Hepatocyte (in vitro differentiated cells): ENCODE measurements at regions not wholly inside any gene's neighbourhood (a gene's known extent, or its start where the extent isn't known, plus 50 kb on each side); places are given as distances from the start of the nearest gene placed in this dataset.

Source experiments
- DNase-seq: peaks from one replicate; pipeline ENCODE4 v3.0.0-alpha.2; 2016; ENCODE audit warnings: low spot score
- H2AFZ ChIP-seq: fragments of 200-600 bp; sonication (generic); 2 replicates; pipeline ENCODE4 v1.6.0; 2016; ENCODE audit warnings: antibody characterized with exemption, mild to moderate bottlenecking
- H3K27ac ChIP-seq: fragments of 200-600 bp; sonication (generic); 2 replicates; pipeline ENCODE4 v1.5.1; 2016; ENCODE audit warnings: mild to moderate bottlenecking
- H3K27me3 ChIP-seq: fragments of 200-600 bp; sonication (generic); 2 replicates; pipeline ENCODE4 v1.6.1; 2016
- H3K36me3 ChIP-seq: fragments of 200-600 bp; sonication (generic); replicated peaks from 2 replicates; pipeline ENCODE4 v1.5.1; 2016; ENCODE audit warnings: low read depth; ENCODE audit not compliant: insufficient read depth
- H3K4me1 ChIP-seq: fragments of 200-600 bp; sonication (generic); 2 replicates; pipeline ENCODE4 v1.5.1; 2016; ENCODE audit warnings: mild to moderate bottlenecking, moderate library complexity; ENCODE audit not compliant: insufficient read depth
- H3K4me2 ChIP-seq: fragments of 200-600 bp; sonication (generic); 2 replicates; pipeline ENCODE4 v1.6.0; 2016
- H3K4me3 ChIP-seq: fragments of 200-600 bp; sonication (generic); 2 replicates; pipeline ENCODE4 v1.5.1; 2016; ENCODE audit warnings: mild to moderate bottlenecking
- H3K79me2 ChIP-seq: fragments of 200-600 bp; sonication (generic); 2 replicates; pipeline ENCODE4 v1.6.0; 2017; ENCODE audit warnings: mild to moderate bottlenecking
- H3K9me2 ChIP-seq: fragments of 200-600 bp; sonication (generic); replicated peaks from 2 replicates; pipeline ENCODE4 v1.6.0; 2017; ENCODE audit warnings: mild to moderate bottlenecking; ENCODE audit not compliant: insufficient read depth
- H3K9me3 ChIP-seq: fragments of 200-600 bp; sonication (generic); 2 replicates; pipeline ENCODE4 v1.5.1; 2016; ENCODE audit warnings: low read depth, mild to moderate bottlenecking
- H4K20me1 ChIP-seq: fragments of 200-600 bp; sonication (generic); 2 replicates; pipeline ENCODE4 v1.6.0; 2016; ENCODE audit warnings: mild to moderate bottlenecking; ENCODE audit not compliant: insufficient read depth, poor library complexity, severe bottlenecking
- EZH2 ChIP-seq: fragments of 200-600 bp; sonication (generic); IDR thresholded peaks from 2 replicates; pipeline ENCODE4 v1.6.1; 2016; ENCODE audit warnings: antibody characterized with exemption, mild to moderate bottlenecking, borderline replicate concordance
- EZH2phosphoT487 ChIP-seq: fragments of 200-600 bp; sonication (generic); IDR thresholded peaks from one replicate; pipeline ENCODE4 v1.6.1; 2018; ENCODE audit warnings: antibody characterized with exemption, mild to moderate bottlenecking, low read depth, moderate library complexity; ENCODE audit not compliant: unreplicated experiment, severe bottlenecking
- WGBS: methylation state at CpG from one replicate; pipeline ENCODE4 v1.1.6; 2016; ENCODE audit warnings: low lambda C conversion rate; ENCODE audit errors: missing lambda C conversion rate; 5-methylcytosine and 5-hydroxymethylcytosine counted together
- TF ChIP-seq, protein P1 (sequence below): fragments of 200-600 bp; sonication (generic); IDR thresholded peaks from 2 replicates; pipeline ENCODE4 v1.5.1; 2016; ENCODE audit warnings: antibody characterized with exemption, mild to moderate bottlenecking; ENCODE audit not compliant: poor library complexity

DNA sequence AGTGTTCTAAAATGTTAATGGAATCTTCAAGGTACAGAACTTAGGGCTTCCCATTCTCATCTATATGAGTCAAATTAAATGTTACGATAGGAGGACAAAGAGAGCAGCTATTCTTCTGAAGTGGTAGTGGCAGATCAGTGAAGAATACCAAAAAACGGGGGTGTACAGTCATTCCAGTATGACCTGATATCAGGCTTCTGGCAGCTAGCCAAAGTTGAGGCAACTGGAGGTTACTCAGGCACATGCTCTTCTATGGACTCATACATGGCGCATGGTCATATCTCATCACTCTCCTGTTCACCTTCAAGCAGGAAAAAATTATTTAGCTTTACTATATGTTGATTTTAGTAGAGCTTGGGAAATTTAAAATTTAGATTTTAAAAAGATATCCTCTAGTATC, 1608.8 kb downstream of the GRIK2 start:
- Histone ChIP-seq H3K27ac (no peak overlapping the region), H4K20me1 (no peaks in the 10 kb centered on the region), H3K9me3 (no peaks in the 10 kb centered on the region), H2AFZ (no peak overlapping the region), H3K4me3 (no peak overlapping the region), H3K9me2 (no peaks in the 10 kb centered on the region), H3K79me2 (no peaks in the 10 kb centered on the region), H3K4me2 (no peak overlapping the region), H3K27me3 (no peaks in the 10 kb centered on the region), H3K4me1 (peaks cover 6% of the 10 kb centered on the region), H3K36me3 (no peaks in the 10 kb centered on the region)
- DNase-seq, result peak; percentile 11
- WGBS, result 84% methylated on average over 3 of the region's 3 CpGs
- TF ChIP-seq EZH2, result no peak
- TF ChIP-seq, protein P1, sequence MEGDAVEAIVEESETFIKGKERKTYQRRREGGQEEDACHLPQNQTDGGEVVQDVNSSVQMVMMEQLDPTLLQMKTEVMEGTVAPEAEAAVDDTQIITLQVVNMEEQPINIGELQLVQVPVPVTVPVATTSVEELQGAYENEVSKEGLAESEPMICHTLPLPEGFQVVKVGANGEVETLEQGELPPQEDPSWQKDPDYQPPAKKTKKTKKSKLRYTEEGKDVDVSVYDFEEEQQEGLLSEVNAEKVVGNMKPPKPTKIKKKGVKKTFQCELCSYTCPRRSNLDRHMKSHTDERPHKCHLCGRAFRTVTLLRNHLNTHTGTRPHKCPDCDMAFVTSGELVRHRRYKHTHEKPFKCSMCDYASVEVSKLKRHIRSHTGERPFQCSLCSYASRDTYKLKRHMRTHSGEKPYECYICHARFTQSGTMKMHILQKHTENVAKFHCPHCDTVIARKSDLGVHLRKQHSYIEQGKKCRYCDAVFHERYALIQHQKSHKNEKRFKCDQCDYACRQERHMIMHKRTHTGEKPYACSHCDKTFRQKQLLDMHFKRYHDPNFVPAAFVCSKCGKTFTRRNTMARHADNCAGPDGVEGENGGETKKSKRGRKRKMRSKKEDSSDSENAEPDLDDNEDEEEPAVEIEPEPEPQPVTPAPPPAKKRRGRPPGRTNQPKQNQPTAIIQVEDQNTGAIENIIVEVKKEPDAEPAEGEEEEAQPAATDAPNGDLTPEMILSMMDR, result no peak
- no peak for TF ChIP-seq EZH2phosphoT487

DNA sequence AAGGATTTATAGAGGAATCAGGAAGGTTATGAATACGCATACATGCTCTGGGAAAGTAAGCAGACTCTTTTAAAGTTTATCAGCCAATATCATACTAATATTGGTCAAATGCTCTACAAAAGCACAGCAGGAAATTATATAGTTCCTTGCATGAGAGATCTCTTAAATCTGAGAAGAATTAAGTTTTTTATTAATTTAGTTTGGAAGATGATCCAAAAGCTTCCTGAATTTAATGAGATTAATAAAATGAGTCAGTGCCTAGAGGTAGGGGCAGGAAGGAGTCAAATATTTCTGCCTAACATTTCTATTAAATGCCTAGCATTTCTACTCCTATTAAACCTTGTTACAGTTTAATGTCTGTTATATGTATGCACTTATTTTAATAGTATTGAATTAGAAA, 1608.2 kb downstream of the GRIK2 start:
- Histone ChIP-seq H3K27me3 (no peaks in the 10 kb centered on the region), H3K9me3 (no peaks in the 10 kb centered on the region), H3K9me2 (no peaks in the 10 kb centered on the region), H4K20me1 (no peaks in the 10 kb centered on the region), H2AFZ (peak overlapping the region; percentile 69), H3K4me1 (peaks cover 6% of the 10 kb centered on the region), H3K4me2 (peak overlapping the region; percentile 73), H3K4me3 (no peak overlapping the region), H3K36me3 (no peaks in the 10 kb centered on the region), H3K79me2 (no peaks in the 10 kb centered on the region), H3K27ac (no peak overlapping the region)
- TF ChIP-seq EZH2 (no peak), EZH2phosphoT487 (no peak)
- TF ChIP-seq, protein P1, result no peak
- DNase-seq, result no peak
- WGBS, result 83% methylated on average over 1 of the region's 1 CpG

DNA sequence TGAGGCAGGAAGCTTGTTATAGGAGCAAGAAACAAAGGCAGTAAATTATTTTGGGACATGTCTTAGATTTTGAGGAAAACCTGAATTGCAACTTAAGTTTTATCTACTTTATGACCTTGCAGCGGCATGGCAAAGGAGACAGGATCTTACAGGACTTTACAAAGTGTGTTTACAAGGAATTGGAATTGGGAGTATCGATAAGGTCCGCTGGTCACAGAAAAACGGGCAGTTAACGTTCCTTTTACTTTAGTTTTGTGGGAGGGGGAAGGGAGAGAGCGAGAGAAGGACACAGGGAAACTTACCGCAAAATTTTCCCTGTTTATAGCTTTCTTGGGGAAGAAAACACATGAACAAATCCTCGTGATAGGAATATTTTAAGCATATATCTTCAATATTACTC, 1607.2 kb downstream of the GRIK2 start:
- DNase-seq, result no peak
- Histone ChIP-seq H3K27ac (no peak overlapping the region), H3K4me1 (peaks cover 6% of the 10 kb centered on the region), H3K36me3 (no peaks in the 10 kb centered on the region), H2AFZ (peak overlapping the region; percentile 69), H3K79me2 (no peaks in the 10 kb centered on the region), H4K20me1 (no peaks in the 10 kb centered on the region), H3K9me2 (no peaks in the 10 kb centered on the region), H3K4me2 (peak overlapping the region; percentile 73), H3K27me3 (no peaks in the 10 kb centered on the region), H3K9me3 (no peaks in the 10 kb centered on the region), H3K4me3 (peak overlapping the region; percentile 17)
- TF ChIP-seq EZH2, result no peak
- TF ChIP-seq, protein P1, result no peak
- no peak for TF ChIP-seq EZH2phosphoT487
- 26% methylated on average over 8 of the region's 8 CpGs for WGBS

DNA sequence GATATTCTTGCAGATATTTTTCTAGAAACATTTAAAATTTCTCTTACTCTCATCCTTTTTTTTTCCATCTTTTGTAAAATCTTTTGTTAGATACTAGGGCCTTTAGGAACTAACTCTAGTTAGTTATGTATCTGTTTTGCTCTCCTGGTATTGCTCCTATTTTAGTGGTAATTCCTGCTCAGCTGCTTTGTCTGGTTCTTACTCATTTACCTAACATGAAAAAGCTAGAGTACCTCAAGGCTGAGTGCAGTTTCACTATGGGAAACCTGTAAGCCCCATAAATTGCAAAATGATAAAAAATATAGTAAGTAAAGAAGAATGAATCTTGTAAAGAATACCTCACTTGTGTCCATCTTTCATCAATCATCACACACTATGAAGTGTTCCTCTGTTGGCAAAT, 1602.0 kb downstream of the GRIK2 start:
- Histone ChIP-seq H3K27ac (no peak overlapping the region), H3K4me2 (no peak overlapping the region), H3K4me1 (peaks cover 2% of the 10 kb centered on the region), H4K20me1 (no peaks in the 10 kb centered on the region), H3K36me3 (no peaks in the 10 kb centered on the region), H3K9me2 (no peaks in the 10 kb centered on the region), H2AFZ (no peak overlapping the region), H3K27me3 (no peaks in the 10 kb centered on the region), H3K79me2 (no peaks in the 10 kb centered on the region), H3K9me3 (no peaks in the 10 kb centered on the region), H3K4me3 (no peak overlapping the region)
- DNase-seq, result no peak
- TF ChIP-seq, protein P1, result no peak
- TF ChIP-seq EZH2phosphoT487 (no peak), EZH2 (no peak)
